NCI-H1417 treated with DMSO at 0.1 percent for 48 hours (cell line): ENCODE measurements at regions not wholly inside any gene's neighbourhood (a gene's known extent, or its start where the extent isn't known, plus 50 kb on each side); places are given as distances from the start of the nearest gene placed in this dataset.
"Not testable (repeated sequence)": the region's sequence is repeated elsewhere in the genome, so short reads cannot be mapped to it uniquely, and the experiment has no call there.

Experiments used
- DNase-seq: peaks from one replicate; lab custom pipeline; 2025; lab: John Stamatoyannopoulos, UW

DNA sequence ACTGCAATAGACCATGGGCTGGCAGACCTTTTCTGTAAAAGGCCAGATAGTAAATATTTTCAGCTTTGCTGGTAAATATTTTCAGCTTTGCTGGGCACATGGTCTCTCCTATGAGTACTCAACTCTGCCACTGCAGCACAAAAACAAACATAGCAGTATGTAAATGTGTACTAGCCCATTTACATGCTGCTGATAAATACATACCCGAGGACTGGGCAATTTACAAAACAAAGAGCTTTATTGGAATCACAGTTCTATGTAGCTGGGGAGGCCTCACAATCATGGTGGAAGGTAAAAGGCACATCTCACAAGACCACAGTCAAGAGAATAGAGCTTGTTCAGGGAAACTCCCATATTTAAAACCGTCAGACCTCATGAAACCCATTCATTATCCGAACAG, 793.0 kb downstream of the EDEM1 start:
- no peak for DNase-seq

DNA sequence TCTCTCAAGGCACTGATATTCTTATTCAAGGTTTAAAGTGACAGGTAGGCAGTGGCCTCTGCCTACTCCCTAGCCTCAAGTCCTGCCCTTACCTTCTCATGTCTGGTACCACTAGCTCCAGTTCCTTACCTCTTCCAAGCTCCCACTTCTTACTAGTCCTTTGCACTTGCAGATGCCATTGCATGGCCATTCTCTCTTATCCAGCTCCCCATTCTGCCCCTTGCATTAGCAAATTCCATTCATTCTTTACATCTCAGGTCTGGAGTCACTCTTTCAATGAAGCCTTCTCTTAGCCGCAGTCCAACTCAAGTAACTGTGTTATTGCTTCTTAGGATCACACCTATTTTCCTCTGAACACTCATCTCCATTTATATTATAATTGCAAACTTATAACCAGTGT, 807.1 kb downstream of the EDEM1 start:
- no peak for DNase-seq

DNA sequence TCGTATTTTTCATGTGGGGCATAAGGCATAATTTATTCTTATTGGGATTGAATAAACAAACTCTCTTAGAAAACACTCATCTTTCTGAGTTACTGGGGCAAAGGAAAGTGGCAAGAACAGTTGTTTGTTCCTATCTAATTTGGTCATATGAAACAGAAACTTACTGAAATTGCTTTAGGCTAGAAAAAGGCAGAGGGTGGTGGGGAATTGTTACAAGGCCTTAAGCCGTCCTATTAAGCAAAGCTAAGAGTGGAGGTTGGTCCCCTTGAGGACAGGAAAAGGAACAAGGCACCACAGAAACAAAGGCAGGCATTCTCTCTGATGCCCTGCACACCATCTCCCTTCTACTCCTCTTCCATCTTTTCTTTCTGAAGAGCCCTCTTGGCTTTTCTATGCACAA, 830.9 kb downstream of the EDEM1 start:
- no peak for DNase-seq

DNA sequence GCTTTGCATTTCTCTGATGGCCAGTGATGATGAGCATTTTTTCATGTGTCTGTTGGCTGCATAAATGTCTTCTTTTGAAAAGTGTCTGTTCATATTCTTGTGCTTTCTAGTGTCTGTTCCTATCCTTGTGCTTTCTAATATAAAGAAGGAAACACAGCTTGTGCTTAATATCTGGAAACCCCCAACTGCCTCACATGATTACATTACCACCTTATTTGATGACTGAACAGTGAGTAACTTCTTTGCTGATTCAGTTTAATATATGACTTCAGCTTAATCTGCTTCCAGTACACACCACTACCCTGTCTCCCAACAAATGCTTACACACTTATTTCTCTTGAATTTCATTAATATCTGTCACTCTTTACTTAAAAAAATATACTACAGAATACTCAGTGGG, 835.1 kb downstream of the EDEM1 start:
- DNase-seq = no peak

DNA sequence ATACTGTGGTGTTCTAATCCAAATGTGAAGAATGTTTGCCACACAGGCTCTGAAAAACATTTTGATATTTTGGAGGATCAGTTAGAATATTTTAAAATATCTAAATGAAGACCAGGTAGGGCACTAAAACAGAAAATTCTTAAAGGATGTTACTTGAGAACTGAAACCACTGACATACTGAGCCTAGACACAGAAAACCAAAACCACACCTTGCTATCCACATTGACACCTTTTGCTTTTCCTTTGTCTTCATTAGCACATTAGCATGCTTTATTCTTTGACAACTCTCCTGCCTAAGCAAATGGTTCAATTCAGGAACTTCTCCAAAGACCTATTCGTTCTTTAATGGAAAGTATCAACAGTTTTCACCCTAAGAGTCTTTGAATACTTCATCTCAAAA, 835.9 kb upstream of the GRM7 start:
- DNase-seq = no peak

DNA sequence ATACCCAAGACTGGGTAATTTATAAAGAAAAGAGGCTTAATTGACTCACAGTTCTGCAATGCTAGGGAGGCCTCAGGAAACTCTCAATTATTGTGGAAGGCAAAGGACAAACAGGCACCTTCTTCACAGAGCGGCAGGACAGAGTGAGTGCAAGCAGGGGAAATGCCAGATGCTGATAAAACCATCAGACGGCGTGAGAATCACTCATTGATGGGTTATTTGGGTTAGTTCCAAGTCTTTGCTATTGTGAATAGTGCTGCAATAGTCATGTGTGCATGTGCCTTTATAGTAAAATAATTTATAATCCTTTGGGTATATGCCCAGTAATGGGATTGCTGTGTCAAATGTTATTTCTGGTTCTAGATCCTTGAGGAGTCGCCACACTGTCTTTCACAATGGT, 830.3 kb upstream of the GRM7 start:
- DNase-seq = not testable (repeated sequence)

DNA sequence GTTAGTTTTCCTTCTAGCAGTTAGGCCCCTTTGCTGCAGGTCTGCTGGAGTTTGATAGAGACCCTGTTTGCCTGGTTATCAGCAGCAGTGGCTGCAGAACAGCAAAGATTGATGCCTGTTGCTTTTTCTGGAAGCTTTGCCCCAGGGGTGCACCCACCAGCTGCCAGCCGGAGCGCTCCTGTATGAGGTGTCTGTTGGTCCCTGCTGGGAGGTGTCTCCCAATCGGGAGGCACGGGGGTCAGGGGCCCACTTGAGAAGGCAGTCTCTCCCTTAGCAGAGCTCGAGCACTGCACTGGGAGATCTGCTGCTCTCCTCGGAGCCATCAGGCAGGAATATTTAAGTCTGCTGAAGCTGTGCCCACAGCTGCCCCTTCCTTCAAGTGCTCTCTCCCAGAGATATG, 825.3 kb upstream of the GRM7 start:
- DNase-seq = no peak

DNA sequence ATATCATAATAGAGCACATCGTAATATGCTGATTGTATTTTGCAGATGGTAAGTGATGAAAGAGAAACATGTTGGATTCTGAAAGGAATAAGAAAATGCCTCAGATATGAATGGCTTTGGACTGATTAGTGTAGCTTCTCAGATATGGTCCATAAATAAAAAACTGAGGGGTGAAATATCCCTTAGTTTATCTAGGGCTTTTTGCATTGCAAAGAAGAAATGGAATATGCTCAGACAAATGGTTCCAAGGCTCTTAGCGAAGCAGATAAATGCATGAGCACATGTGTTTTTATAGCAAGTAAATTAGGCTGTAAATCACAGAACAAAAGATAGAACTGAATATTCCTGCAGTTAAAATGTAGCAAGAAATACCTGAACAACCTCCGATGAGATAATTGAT, 820.9 kb upstream of the GRM7 start:
- DNase-seq = no peak

DNA sequence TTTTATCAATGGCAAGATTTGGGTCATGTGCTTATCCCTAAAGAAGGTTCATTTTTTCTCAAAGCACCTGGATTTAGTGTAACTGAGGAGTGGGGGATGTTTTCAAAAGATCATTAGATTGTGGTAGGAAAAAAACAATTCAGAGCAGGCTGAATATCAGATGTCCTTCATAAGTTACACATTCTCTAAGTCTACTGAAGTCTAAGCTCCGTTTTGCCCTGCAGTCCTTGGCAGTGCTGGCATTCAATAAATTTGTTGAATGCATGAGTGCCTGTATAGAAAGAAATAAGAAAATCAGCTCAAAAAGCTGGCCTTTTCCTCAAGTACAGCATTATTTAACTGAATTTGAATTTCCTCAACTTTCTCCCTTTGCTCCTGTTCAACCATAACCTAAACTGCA, 819.0 kb upstream of the GRM7 start:
- no peak for DNase-seq

DNA sequence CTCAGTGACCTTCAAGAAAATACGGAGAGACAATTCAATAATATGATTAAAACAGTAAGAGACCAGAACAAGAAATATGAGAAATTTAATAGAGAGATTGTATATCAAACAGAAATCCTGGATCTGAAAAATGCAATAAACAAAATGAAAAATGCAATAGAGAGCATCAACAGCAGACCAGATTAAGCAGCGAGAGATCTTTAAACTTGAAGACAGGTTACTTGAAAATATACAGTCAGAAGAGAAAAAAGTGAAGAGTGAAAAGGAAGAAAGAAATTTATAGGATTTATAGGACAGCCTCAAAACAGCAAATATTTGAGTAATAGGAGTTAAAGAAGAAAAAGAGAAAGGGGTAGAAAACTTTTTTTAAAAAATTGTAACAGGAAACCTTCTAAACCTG, 813.9 kb upstream of the GRM7 start:
- no peak for DNase-seq

DNA sequence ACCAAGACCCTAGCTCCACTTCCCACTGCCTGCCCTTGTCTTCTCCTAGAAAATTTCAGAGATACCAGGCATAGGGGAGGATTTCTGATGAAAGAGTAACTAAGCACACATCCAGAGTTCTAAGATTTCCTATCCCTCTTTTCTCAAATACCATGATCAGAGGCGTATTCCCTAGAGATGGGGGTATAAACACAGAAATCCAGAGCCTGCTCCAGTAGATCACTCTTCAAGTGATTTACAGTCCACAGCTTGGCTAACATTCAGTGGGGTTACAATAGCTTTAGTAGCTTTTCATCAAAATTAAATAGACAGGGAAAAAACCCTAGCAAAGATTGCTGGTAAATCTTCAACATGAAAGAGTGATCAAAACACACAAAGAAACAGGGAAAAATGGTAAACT, 800.7 kb upstream of the GRM7 start:
- DNase-seq = no peak

DNA sequence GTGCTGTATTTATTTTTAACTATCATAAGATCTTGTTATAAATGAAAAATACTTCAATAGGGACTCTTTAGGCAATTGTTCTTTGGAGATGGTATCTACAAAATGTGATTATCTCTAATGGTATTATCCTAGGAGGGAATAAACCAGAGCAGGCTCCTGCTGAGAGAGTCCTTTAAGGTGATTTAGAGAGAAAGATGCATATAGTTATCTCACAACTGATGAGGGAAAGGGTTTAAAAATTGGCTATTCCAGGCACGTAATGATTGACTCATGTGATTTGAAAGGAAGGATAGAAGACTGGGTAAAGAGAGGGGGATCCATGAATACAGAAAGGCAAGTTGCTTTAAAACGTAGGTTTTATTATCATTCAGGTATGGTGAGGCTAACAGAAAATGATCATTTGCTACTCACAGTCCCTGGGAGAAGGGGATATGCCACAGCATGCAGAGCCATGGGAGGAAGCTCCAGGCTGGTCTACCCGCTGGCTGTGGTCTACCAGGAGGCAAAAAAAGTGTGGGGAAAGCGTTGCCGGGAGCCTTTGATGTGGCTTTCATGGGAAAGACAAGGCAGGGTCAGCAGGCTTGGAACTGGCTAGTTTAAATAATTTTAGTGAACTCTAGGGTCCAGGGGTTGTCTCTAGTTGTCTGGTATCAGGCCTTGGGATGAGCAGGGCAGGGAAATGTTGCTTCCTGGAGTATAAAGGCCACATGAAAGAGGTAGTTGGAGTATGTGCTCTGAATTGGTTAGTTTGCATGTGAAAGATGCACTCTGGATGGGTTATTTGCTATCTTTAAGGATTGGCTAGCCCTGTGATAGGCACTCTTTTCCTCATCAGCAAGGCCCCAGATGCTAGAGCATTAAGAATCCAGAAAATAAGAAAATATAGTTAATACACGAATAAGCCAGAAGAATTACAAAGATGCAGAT, 798.4 kb upstream of the GRM7 start:
- DNase-seq = no peak

DNA sequence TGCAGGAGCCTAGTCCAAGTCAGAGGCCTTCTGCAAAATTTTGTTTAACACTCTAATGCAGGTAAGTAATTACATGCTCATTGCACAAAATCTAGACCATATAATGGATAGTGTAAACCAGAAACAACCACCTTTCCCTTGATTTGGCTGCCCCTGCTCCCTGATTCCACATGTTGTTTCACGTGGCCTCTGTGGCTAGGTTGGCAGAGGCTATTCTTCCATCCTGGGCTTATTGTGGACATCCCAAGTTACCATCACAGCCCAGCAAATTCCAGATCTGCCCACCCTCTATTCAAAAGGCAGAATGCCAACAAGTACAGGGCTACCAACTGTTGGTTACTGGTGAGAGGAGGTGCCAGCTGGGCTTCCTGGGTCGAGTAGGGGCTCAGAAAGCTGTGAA, 794.5 kb upstream of the GRM7 start:
- DNase-seq = no peak

DNA sequence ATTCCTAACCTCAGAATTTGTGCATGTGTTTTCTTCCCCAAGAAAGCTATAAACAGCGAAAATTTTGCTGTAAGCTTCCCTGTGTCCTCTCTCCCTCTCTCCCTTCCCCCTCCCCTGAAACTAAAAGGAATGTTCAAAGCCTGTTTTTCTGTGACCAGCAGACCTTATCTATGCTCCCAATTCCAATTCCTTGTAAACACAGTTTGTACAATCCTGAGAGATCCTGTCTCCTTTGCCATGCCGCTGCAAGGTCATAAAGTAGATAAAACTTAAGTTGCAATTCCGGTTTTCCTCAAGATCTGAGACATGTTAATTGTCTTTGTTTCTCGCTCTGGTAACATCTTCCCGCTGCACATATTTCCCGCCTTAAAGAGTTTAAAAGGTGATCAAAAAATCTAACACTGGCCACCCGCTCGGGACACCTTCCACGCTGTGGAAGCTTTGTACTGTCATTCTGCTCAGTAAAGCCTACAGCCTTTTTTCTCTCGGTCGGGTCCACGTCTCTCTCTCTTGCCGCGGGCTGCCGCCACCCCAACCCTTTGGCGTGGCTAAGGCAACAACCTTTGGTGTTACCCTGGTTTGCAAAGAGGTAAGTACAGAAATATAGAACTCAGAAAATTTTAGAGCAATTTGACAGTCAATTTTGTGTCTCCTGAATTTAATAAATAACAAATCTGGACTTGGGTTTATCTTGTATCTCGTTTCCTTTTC, 793.9 kb upstream of the GRM7 start:
- not testable (repeated sequence) for DNase-seq

DNA sequence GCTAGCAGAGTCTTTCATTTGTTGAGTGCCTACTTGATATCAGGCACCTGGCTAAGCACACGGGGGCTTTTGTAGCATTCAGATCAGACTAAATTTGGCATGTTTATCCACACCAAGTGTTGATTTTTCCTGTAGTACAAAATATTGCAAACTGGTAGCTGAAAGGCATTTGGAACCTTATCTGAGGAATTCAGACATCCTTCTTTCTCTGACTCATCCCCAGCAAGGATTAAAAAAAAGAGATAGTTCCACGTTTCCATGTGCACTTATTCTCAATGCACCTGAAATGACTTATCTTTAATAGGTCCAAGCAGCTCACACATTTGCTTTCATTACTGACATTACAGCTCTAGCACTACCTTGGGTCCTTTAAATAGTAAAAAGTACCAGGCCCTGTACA, 786.0 kb upstream of the GRM7 start:
- DNase-seq = no peak

DNA sequence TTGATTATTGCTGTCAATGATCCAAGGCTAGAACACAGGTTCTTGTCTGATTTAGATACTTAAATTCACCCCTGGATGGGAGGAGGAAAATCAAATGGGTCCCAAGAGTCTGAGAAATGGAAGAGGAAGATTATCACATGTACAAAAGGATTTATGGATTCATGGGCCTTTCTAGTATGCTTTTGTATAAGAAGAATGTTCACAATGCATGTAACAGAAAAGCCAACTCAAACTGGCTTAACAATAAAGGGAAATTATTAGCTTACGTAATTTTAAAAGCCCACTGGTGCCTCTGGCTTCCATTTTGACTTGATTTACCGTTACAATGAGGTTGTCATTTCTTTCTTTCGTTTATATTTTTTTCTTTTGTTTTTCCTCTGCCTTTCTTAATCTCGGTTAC, 782.5 kb upstream of the GRM7 start:
- DNase-seq = no peak

DNA sequence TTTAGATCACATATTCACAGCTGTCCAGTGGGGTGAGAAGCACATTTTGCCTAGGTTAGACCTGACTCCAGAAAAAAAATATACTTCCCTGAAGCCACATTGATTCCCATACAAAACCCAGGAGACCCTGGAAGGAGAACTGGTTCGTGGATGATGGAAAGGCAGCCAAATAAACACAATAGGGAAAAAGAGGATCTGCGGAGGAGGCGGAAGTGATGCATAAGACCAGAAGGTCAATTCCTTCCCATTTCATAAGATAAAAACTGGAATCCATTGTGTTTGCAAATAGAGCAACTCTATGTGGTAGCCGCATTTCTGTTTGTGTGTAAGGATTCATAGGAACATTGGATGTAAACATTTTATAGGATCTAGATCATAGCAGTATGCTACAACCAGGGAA, 781.9 kb upstream of the GRM7 start:
- no peak for DNase-seq

DNA sequence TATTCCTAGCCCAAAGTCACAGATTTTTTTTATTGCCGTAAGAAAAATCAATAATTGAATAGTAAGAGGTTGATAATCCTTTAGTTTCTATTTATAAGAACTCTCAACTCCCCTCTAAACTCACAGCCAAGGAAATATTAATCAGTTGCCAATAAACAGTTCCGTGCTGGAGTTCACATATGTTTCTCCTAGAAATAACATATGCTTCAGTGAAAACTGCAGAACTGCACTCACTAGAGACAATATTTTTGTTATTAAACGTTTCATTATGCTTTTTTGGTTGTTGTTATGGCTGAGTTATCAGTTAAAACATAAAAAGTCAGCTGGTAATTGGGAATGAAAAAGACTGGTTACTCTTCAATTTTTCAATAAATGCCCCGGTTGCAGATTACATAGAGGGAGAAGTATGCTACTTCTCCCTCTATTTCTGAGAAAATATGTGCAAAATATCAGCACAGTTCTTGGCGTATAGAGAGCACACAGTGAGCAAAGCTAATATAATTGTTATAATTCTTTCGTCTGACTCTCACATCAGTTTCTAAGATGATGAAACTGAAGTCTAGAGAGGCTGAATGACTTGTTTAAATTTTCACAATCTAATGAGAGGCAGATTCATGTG, 781.2 kb upstream of the GRM7 start:
- DNase-seq = no peak

DNA sequence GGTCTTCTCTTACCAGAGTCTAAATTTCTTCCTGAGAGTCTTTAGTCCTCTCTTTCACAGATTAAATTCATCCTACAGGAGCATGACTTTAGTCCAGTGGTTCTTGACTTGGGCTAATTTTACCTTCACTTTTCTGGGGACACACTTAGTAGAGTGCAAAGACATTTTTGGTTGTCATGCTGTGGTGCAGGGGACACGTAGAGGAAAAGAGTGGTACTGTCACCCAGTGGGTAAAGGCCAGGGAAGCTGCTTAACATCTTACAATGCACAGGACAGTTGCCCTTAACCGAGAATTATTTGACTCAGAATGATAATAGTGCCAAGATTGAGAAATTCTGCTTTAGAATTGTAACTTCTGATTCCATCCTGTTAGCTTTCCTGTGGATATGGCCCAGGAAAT, 772.5 kb upstream of the GRM7 start:
- no peak for DNase-seq

DNA sequence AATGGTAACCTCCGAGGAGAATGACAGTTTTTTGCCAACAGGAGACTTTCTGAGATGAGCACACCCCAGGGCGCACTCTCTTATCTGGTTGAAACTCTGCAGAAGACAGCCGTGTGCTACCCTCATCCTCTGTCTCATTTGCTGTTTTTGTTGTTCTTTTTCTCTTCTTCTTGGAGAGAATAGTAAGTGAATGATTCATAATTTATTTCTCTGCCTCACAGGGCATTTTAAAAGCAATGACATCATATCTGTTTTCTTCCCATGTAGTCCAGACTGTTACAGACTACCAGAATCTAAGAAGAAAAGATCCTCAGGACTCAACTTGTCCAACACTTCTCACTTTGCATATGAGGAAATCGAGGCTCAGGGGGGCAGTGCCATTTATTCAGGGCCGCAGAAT, 771.1 kb upstream of the GRM7 start:
- DNase-seq = no peak

DNA sequence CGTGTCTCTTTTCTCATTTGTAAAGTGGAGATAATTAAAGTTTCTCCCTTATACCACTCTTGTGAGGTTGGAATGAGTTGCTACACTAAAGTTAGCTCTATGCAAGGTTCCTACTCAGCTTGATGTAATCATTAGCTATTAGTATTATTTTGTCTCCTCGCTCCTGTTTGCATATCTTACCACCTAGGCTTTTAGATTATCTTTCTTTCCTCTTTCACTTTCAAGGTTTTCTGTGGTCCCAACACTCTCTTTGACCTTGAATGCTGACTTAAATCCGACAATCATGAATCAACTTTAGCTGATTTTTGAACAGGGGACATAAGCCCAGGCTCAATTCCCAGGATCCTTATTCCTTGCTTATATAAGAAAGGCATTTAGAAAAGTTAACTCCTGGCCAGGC, 769.7 kb upstream of the GRM7 start:
- DNase-seq = no peak

DNA sequence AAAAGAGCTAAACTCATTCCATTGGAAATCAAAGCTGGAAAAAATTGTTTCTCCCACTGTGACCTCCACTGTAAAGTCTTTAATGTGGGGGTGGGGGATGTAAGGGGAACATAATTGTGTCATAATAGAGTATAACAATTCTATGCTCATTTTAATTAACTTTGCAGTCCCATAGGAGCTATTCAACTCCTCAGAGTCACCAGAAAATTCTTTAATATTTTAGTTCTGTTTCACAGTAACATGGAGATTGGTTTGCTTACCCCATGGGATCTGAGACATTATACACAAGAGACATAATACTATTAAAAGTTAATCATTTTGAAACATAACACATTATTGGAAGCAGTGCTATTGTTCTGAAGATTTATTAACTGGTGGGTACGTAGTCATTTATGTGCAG, 765.9 kb upstream of the GRM7 start:
- DNase-seq = no peak

DNA sequence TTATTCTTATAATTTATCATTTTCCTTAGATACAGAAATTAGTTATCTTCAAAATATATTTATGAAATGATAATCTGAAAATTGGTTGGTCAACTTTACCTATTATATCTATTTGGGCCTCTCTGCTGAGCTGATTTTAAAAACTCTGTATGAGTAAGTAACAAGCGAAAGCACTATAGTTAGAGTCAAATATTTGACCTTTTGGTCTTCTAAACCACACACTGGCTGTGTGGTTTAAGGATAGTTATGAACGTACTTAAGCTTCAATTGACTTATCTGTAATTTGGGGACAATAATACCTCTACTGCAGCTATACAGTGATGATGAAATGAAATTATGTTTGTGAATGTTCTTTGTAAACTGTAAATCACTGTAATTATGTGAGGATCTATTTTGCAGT, 763.9 kb upstream of the GRM7 start:
- no peak for DNase-seq
